GM19025 (cell line): ENCODE measurements at regions not wholly inside any gene's neighbourhood (a gene's known extent, or its start where the extent isn't known, plus 50 kb on each side); places are given as distances from the start of the nearest gene placed in this dataset.
"Not testable (repeated sequence)": the region's sequence is repeated elsewhere in the genome, so short reads cannot be mapped to it uniquely, and the experiment has no call there.

ENCODE experiments used
- ATAC-seq: cut with Tn5 transposase; IDR thresholded peaks from one replicate; pipeline ENCODE4 v1.9.1; 2021; ENCODE audit warnings: mild to moderate bottlenecking, low read depth, moderate library complexity; ENCODE audit not compliant: unreplicated experiment

- no peak for ATAC-seq
These were observed 52.0 kb upstream of the CPM start for GRCh38 chr12:68984796-68985573.

DNA sequence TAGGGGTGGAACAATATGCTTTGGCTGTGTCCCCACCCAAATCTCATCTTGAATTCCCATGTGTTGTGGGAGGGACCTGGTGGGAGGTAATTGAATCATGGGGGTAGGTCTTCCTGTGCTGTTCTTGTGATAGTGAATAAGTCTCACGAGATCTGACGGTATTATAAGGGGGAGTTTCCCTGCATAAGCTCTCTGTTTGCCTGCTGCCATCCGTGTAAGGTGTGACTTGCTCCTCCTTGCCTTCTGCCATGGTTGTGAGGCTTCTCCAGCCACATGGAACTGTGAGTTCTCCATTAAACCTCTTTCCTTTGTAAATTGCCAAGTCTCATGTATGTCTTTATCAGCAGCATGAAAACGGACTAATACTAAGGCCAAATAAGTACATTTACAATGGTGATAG, 64.6 kb upstream of the CPM start:
- ATAC-seq = not testable (repeated sequence)

- ATAC-seq = no peak
These were observed 65.1 kb upstream of the CPM start for GRCh38 chr12:68998041-68998440.

GRCh38 chr12:69000074-69000473, 67.1 kb upstream of the CPM start:
- no peak for ATAC-seq

DNA sequence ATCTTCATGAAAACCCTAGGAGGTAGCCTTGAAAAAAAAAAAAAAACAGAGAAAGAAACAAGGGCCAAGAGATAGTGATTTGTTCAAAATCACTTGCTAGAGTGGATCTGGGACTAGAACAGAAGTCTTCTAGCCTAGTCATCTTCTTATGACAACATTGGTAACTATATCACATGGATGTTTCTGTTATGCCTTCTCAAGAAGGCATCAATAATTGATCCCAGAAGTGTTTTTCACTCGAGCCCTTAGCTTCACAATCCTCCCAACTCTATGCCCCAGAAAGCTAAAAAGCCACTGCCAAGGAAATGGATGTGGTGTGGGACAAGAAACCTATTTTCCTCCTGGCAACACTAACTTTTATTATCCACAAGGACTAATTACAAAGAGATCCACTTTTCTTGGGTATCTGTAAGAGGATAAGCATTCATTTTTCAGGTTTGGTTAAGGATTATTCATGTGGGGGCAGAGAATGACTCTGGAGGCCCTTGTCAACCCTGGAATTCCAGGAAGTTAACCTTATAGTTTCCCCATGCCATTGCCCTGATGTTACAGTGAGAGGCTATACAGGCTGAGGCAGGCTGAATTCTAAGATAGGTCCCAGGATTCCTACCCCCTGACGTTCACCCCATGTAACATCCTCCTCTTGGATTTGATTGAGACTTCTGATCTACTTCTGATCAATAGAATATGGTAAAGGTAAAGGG, 67.7 kb upstream of the CPM start:
- no peak for ATAC-seq

DNA sequence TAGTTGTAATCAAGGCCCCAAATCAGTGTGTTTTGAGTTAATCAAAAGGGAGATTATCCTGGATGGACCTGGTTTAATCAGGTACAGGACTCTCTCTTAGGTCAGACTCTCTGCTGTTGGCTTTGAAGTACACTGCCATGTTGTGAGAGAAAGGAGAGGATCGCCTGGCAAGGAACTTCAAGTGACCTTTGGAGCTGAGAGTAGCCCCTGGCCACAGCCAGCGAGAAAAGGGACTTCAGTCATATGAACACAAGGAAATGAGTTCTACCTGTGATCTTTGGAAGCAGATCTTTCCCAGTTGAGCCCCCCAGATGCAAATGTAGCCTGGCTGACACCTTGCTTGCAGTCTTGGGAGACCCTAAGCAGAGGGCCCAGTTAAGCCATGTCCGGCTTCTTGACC, 68.3 kb upstream of the CPM start:
- ATAC-seq = no peak

- ATAC-seq = no peak
These were observed 70.0 kb upstream of the CPM start for GRCh38 chr12:69002969-69003368.

GRCh38 chr12:69003991-69004390, 71.0 kb upstream of the CPM start:
- no peak for ATAC-seq

DNA sequence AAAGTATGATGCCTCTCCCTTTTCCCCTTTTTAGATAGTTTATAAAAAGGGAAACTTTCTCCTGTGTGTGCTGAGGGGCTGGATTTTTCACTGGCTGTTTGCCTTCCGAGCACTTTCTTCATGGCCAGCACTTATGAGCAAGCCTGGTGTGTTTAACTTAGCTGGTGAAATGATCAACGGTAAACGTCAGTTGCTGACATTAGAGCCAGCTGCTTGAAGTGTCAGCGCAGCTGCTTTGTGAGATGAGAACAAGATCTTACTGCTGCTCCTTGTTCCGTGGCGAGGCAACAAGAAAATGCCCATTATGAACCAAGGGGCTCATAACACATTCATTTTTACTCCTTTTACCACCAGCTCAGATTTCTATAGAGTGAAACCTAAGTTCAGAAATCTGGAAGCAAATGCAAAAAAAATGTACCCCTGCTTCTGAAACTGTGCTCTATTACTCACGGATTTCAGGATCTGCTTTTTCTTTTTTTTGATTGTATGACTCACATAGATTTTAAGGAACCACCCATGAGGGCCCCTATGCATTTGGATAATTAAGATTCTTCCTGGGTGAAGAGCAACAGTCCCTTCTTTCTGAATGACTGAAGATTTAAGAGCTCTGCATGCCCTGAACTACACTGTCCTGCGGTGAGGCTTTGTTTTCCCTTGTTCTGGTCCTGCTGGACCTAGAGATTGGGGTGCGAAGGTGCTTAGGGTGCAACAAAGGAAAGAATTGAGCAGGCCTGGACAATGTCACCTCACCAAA, 74.3 kb upstream of the CPM start:
- no peak for ATAC-seq

GRCh38 chr12:69007855-69008351, 74.9 kb upstream of the CPM start:
- ATAC-seq = no peak

DNA sequence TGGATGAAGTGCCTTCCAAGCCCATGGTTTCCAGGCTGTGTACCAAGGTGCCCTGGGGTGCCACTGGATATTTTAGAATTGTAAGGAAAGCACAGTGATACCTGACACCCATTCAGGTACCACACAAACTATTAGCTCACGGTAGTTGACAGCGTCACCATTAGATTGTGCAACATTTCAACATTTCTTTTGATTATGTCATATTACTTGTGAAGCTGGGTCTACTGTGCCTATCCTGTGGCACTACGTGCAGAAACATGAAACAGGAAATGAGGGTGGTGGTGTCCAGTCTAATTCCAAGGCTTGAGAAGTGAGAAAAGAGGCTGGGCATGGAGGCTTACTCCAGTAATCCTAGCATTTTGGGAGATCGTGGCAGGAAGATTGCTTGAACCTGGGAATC, 75.5 kb upstream of the CPM start:
- no peak for ATAC-seq

DNA sequence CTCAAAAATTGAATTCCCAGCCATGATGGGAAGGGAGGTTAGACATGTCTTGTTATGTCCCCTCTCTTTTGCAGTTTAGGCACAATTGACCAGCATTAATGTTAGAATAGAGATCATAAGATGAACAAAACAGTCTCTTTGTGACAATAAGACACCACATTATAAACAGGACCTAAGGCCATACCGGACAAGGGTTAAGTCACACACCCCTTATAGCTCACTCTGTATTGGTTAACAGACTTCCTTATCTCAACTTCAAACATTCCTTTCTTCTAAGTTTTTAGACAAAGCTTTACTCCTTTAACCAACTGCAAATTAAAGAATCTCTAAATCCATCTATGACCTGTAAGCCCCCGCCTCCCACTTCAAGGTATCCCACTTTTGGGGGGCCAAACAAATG, 81.1 kb upstream of the CPM start:
- no peak for ATAC-seq

DNA sequence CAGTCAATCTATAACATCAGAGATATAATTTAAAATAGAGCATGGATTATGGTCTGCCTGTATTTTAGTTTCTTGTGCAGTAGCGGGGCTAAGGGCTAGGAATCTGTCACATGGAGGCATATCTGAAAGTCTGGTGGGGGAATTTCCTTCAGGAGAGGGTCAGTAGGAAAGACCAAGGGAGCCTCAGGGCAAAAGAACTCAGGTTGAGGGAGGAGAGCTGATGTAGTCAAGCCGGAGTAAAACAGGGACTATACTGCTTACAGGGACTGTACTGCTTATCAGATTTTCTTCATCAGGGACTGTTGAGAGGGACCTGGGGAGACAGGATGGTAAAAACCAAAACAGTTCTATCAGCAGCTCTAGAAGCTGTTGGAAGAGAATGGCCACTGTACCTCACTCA, 82.0 kb upstream of the CPM start:
- no peak for ATAC-seq

GRCh38 chr12:69015831-69016230, 82.9 kb upstream of the CPM start:
- no peak for ATAC-seq

GRCh38 chr12:69019082-69019481, 86.1 kb upstream of the CPM start:
- no peak for ATAC-seq

DNA sequence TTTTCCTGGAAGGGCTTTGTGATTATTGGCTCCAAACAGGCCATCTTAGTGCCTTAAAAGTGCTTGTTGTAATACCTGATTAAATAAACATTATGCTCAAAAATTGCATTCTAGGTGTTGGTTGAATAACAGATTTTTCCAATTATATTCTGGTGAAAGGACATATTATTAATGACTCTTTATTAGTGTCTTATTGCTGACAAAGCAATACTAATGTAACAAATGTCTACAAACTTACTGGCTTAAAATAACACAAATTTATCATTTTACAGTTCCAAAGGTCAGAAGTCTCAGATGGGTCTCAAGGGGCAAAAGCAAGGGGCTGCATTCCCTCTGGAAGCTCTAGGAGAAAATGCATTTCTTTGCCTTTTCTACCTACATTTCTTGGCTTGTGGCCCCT, 86.9 kb upstream of the CPM start:
- ATAC-seq = no peak

DNA sequence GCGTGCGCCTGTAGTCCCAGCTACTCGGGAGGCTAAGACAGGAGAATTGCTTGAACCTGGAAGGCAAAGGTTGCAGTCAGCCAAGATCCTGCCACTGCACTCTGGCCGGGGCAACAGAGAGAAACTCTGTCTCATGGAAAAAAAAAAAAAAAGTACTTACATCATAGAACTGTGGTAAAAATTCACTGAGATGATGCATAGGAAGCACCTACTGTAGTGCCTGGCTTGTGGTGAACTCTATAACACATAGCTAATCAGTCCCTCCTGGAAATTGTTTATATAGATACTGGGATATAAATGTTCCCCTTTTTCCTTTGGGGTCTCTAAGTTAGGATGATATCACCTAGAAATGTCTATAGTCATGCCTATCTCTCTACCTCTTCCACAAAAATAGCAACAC, 89.7 kb upstream of the CPM start:
- no peak for ATAC-seq

- ATAC-seq = no peak
These were observed 90.9 kb upstream of the CPM start for GRCh38 chr12:69023840-69024239.

DNA sequence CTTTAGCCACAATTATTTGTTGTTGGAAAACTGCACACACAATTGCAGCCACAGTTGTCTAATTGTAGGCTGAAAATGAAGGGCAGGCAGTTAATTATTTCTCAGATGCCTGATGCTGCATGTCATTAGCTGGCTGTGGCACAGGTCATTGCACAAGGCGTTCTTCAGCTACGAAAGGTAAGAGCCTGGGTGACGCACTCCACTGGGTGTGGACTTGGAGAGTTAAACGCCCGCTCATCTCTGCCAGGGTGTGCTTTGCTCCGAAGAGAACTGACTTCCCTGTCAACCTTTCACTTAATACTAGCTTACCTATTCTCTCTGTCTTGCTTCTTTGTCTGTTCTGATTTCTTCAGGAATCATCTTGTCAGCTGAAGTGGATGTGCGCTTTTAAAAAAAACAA, 91.4 kb upstream of the CPM start:
- ATAC-seq = no peak

DNA sequence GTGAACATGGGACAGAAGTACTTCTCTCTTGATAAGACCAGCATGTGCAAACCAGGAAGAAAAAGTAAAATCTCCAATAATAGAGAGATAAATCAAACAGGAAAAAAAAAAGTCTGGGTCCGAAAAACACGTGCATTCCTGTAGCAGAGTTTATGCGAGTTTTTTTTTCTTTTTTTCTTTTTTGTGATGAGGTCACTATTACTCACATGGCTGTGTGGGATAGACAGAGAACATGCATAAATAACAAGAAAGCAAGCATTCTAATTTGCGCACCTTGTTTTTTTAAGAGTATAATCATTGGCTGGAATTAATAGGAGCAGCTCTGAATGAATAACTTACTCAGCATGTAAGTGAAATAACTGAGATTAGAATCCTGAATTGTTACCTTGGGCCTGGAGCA, 91.9 kb upstream of the CPM start:
- no peak for ATAC-seq

- no peak for ATAC-seq
These were observed 93.4 kb upstream of the CPM start for GRCh38 chr12:69026336-69026735.
